Activated naive CD4-positive, alpha-beta T cell treated with anti-CD3 and anti-CD28 coated beads, Interleukin-2, amount 50 U/mL, for 72 hours (primary cell): ENCODE measurements at regions not wholly inside any gene's neighbourhood (a gene's known extent, or its start where the extent isn't known, plus 50 kb on each side); places are given as distances from the start of the nearest gene placed in this dataset.
"Not testable (repeated sequence)": the region's sequence is repeated elsewhere in the genome, so short reads cannot be mapped to it uniquely, and the experiment has no call there.

Source experiments
- ATAC-seq, 2 donors: fragments of 150-1000 bp; cut with Tn5 transposase; 2 replicates each; pipeline ENCODE4 v1.10.0; 2021; ENCODE audit warnings: mild to moderate bottlenecking in 2 of 2, moderate library complexity in 2 of 2
- DNase-seq, 2 donors: peaks; one replicate each; pipeline ENCODE4 v3.0.0; 2021 to 2022; ENCODE audit warnings: low spot score in 2 of 2
- H3K27ac Mint-ChIP-seq, 2 donors: one replicate each; pipeline ENCODE4 v1.8.0; 2022; ENCODE audit warnings: mild to moderate bottlenecking in 2 of 2, mixed read lengths in 2 of 2
- H3K36me3 Mint-ChIP-seq, 2 donors: one replicate each; pipeline ENCODE4 v1.8.0; 2022; ENCODE audit warnings: mixed read lengths in 2 of 2
- H3K9me3 Mint-ChIP-seq, 2 donors: one replicate each; pipeline ENCODE4 v1.8.0; 2022; ENCODE audit warnings: mixed read lengths in 2 of 2

GRCh38 chr9:80504601-80505230, 933.0 kb downstream of the TLE4 start:
- Mint-ChIP-seq H3K27ac (no peak overlapping the region), H3K36me3 (no peaks in the 10 kb centered on the region), H3K9me3 (peaks cover 0 to 5% of the 10 kb centered on the region in 2 donors)
- DNase-seq (no peak), ATAC-seq (no peak)

- DNase-seq (no peak), ATAC-seq (no peak)
- Mint-ChIP-seq H3K9me3 (peaks cover 0 to 5% of the 10 kb centered on the region in 2 donors), H3K36me3 (no peaks in the 10 kb centered on the region), H3K27ac (no peak overlapping the region)
These were observed 932.0 kb downstream of the TLE4 start for GRCh38 chr9:80503671-80504281.

GRCh38 chr9:80502306-80502705, 930.5 kb downstream of the TLE4 start:
- Mint-ChIP-seq H3K27ac (no peak overlapping the region), H3K36me3 (peaks cover 0 to 3% of the 10 kb centered on the region in 2 donors), H3K9me3 (peaks cover 2 to 7% of the 10 kb centered on the region in 2 donors)
- ATAC-seq (no peak), DNase-seq (no peak)

GRCh38 chr9:80501635-80502034, 929.9 kb downstream of the TLE4 start:
- Mint-ChIP-seq H3K36me3 (peaks cover 0 to 6% of the 10 kb centered on the region in 2 donors), H3K9me3 (peaks cover 5 to 11% of the 10 kb centered on the region in 2 donors), H3K27ac (no peak overlapping the region)
- ATAC-seq (no peak), DNase-seq (no peak)

- DNase-seq (no peak), ATAC-seq (no peak)
- Mint-ChIP-seq H3K36me3 (peaks cover 0 to 6% of the 10 kb centered on the region in 2 donors), H3K27ac (no peak overlapping the region), H3K9me3 (peaks cover 15 to 18% of the 10 kb centered on the region in 2 donors)
These were observed 928.5 kb downstream of the TLE4 start for GRCh38 chr9:80500300-80500699.

- H3K9me3 Mint-ChIP-seq: peaks cover 20 to 22% of the 10 kb centered on the region in 2 donors
- H3K27ac Mint-ChIP-seq: no peak overlapping the region
- DNase-seq (no peak), ATAC-seq (no peak)
- H3K36me3 Mint-ChIP-seq: peaks cover 0 to 6% of the 10 kb centered on the region in 2 donors
These were observed 926.3 kb downstream of the TLE4 start for GRCh38 chr9:80498001-80498555.

- no peak for ATAC-seq
- Mint-ChIP-seq H3K36me3 (peaks cover 0 to 6% of the 10 kb centered on the region in 2 donors), H3K27ac (no peak overlapping the region), H3K9me3 (peaks cover 20 to 22% of the 10 kb centered on the region in 2 donors)
- no peak for DNase-seq
These were observed 925.3 kb downstream of the TLE4 start for GRCh38 chr9:80496901-80497556.

GRCh38 chr9:80493258-80493657, 921.5 kb downstream of the TLE4 start:
- peaks cover 20 to 22% of the 10 kb centered on the region in 2 donors for H3K9me3 Mint-ChIP-seq
- peaks cover 0 to 6% of the 10 kb centered on the region in 2 donors for H3K36me3 Mint-ChIP-seq
- ATAC-seq: no peak
- H3K27ac Mint-ChIP-seq: no peak overlapping the region
- no peak for DNase-seq

- Mint-ChIP-seq H3K9me3 (peaks cover 16 to 19% of the 10 kb centered on the region in 2 donors), H3K27ac (no peak overlapping the region), H3K36me3 (peaks cover 0 to 2% of the 10 kb centered on the region in 2 donors)
- ATAC-seq: no peak
- DNase-seq: no peak
These were observed 920.5 kb downstream of the TLE4 start for GRCh38 chr9:80492221-80492620.

- ATAC-seq: no peak
- no peaks in the 10 kb centered on the region for H3K36me3 Mint-ChIP-seq
- no peak for DNase-seq
- H3K27ac Mint-ChIP-seq: no peak overlapping the region
- H3K9me3 Mint-ChIP-seq: peaks cover 10 to 12% of the 10 kb centered on the region in 2 donors
These were observed 919.4 kb downstream of the TLE4 start for GRCh38 chr9:80491086-80491696.

GRCh38 chr9:80489329-80489728, 917.6 kb downstream of the TLE4 start:
- no peak for ATAC-seq
- Mint-ChIP-seq H3K36me3 (no peaks in the 10 kb centered on the region), H3K27ac (no peak overlapping the region), H3K9me3 (peaks cover 0 to 3% of the 10 kb centered on the region in 2 donors)
- no peak for DNase-seq

GRCh38 chr9:80485420-80486250, 913.9 kb downstream of the TLE4 start:
- no peak for ATAC-seq
- Mint-ChIP-seq H3K9me3 (peaks cover 16 to 24% of the 10 kb centered on the region in 2 donors), H3K27ac (no peak overlapping the region), H3K36me3 (peaks cover 0 to 9% of the 10 kb centered on the region in 2 donors)
- no peak for DNase-seq

- Mint-ChIP-seq H3K36me3 (peaks cover 0 to 14% of the 10 kb centered on the region in 2 donors), H3K9me3 (peaks cover 23 to 27% of the 10 kb centered on the region in 2 donors)
- not testable (repeated sequence) for ATAC-seq, DNase-seq, H3K27ac Mint-ChIP-seq
These were observed 910.5 kb downstream of the TLE4 start for GRCh38 chr9:80482251-80482650.

GRCh38 chr9:80467632-80468031, 895.9 kb downstream of the TLE4 start:
- no peaks in the 10 kb centered on the region for H3K36me3 Mint-ChIP-seq
- ATAC-seq (no peak), DNase-seq (no peak)
- no peak overlapping the region for H3K27ac Mint-ChIP-seq
- peaks cover 4 to 14% of the 10 kb centered on the region in 2 donors for H3K9me3 Mint-ChIP-seq

GRCh38 chr9:80465556-80465955, 893.8 kb downstream of the TLE4 start:
- no peaks in the 10 kb centered on the region for H3K36me3 Mint-ChIP-seq
- H3K27ac Mint-ChIP-seq: no peak overlapping the region
- H3K9me3 Mint-ChIP-seq: peaks cover 6 to 19% of the 10 kb centered on the region in 2 donors
- no peak for ATAC-seq
- no peak for DNase-seq

- Mint-ChIP-seq H3K27ac (no peak overlapping the region), H3K9me3 (peaks cover 4 to 19% of the 10 kb centered on the region in 2 donors), H3K36me3 (peaks cover 0 to 5% of the 10 kb centered on the region in 2 donors)
- DNase-seq (no peak), ATAC-seq (no peak)
These were observed 877.7 kb downstream of the TLE4 start for GRCh38 chr9:80449513-80449912.
